Smooth muscle cell (in vitro differentiated cells): ENCODE measurements at regions not wholly inside any gene's neighbourhood (a gene's known extent, or its start where the extent isn't known, plus 50 kb on each side); places are given as distances from the start of the nearest gene placed in this dataset.

Experiments
- DNase-seq: peaks from one replicate; lab custom pipeline; 2025; ENCODE audit not compliant: unreplicated experiment; lab: John Stamatoyannopoulos, UW
- H2AFZ ChIP-seq: fragments of 200-600 bp; sonication (generic); 2 replicates; pipeline ENCODE4 v1.6.0; 2016; ENCODE audit warnings: antibody characterized with exemption, low read depth, mild to moderate bottlenecking
- H3F3A ChIP-seq: fragments of 200-600 bp; sonication (generic); 2 replicates; pipeline ENCODE4 v1.6.0; 2017; ENCODE audit warnings: antibody characterized with exemption, low read depth
- H3K27ac ChIP-seq: fragments of 200-600 bp; sonication (generic); 2 replicates; pipeline ENCODE4 v1.5.1; 2016; ENCODE audit warnings: low read depth, mild to moderate bottlenecking
- H3K27me3 ChIP-seq: fragments of 200-600 bp; sonication (generic); 2 replicates; pipeline ENCODE4 v1.6.1; 2016; ENCODE audit warnings: low read depth, mild to moderate bottlenecking
- H3K36me3 ChIP-seq: fragments of 200-600 bp; sonication (generic); 2 replicates; pipeline ENCODE4 v1.5.1; 2016; ENCODE audit warnings: low read depth
- H3K4me1 ChIP-seq: fragments of 200-600 bp; sonication (generic); 2 replicates; pipeline ENCODE4 v1.5.1; 2016; ENCODE audit warnings: low read depth
- H3K4me2 ChIP-seq: fragments of 200-600 bp; sonication (generic); 2 replicates; pipeline ENCODE4 v1.6.0; 2016; ENCODE audit warnings: mild to moderate bottlenecking
- H3K4me3 ChIP-seq: fragments of 200-600 bp; sonication (generic); 2 replicates; pipeline ENCODE4 v1.5.1; 2016; ENCODE audit warnings: mild to moderate bottlenecking
- H3K79me2 ChIP-seq: fragments of 200-600 bp; sonication (generic); 2 replicates; pipeline ENCODE4 v1.6.0; 2016; ENCODE audit warnings: low read depth, mild to moderate bottlenecking
- H3K9ac ChIP-seq: fragments of 200-600 bp; sonication (generic); 2 replicates; pipeline ENCODE4 v1.6.0; 2016; ENCODE audit warnings: low read depth
- H3K9me3 ChIP-seq: fragments of 200-600 bp; sonication (generic); replicated peaks from 2 replicates; pipeline ENCODE4 v1.5.1; 2016; ENCODE audit warnings: low read depth
- H4K20me1 ChIP-seq: fragments of 200-600 bp; sonication (generic); 2 replicates; pipeline ENCODE4 v1.6.0; 2016; ENCODE audit warnings: low read depth
- CTCF ChIP-seq: fragments of 200-600 bp; sonication (generic); IDR thresholded peaks from 2 replicates; pipeline ENCODE4 v1.5.1; 2017; ENCODE audit warnings: borderline replicate concordance, mild to moderate bottlenecking, antibody characterized with exemption; ENCODE audit not compliant: insufficient read depth, poor library complexity, severe bottlenecking
- WGBS: methylation state at CpG from one replicate; pipeline ENCODE4 v1.1.7; 2016; ENCODE audit warnings: low lambda C conversion rate; 5-methylcytosine and 5-hydroxymethylcytosine counted together

DNA sequence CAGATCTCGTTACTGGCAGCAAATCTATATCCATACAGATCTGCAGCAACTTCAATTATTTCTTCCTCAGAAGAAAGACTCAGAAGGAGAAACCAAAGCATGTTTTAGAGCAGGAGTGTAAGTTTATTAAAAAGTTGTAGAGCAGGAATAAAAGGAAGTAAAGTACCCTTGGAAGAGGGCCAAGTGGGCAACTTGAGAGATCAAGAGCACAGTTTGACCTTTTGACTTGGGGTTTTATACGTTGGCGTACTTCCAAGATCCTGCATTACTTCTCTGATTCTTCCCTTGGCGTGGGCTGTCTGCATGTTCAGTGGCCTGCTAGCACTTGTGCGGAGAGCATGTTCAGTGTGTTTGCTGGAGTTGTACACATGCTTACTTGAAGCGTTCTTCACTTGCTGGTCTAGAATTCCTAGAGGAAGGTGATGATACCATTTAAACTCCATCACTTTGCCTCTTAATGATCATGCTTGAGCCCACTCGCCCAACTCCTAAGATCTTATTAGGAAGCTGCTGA lies 1114.7 kb upstream of the PABPC4L start:
- H4K20me1 ChIP-seq, result no peaks in the 10 kb centered on the region
- H3K4me3 ChIP-seq, result no peak overlapping the region
- no peaks in the 10 kb centered on the region for H3K36me3 ChIP-seq
- no peak overlapping the region for H2AFZ ChIP-seq
- no peak overlapping the region for H3K27ac ChIP-seq
- DNase-seq, result no peak
- H3K4me2 ChIP-seq, result no peak overlapping the region
- no peaks in the 10 kb centered on the region for H3K27me3 ChIP-seq
- no peaks in the 10 kb centered on the region for H3F3A ChIP-seq
- no peaks in the 10 kb centered on the region for H3K79me2 ChIP-seq
- TF ChIP-seq CTCF, result no peak
- no peak overlapping the region for H3K9ac ChIP-seq
- H3K4me1 ChIP-seq, result no peaks in the 10 kb centered on the region
- 97% methylated on average over 7 of the region's 7 CpGs for WGBS
- H3K9me3 ChIP-seq, result no peaks in the 10 kb centered on the region

DNA sequence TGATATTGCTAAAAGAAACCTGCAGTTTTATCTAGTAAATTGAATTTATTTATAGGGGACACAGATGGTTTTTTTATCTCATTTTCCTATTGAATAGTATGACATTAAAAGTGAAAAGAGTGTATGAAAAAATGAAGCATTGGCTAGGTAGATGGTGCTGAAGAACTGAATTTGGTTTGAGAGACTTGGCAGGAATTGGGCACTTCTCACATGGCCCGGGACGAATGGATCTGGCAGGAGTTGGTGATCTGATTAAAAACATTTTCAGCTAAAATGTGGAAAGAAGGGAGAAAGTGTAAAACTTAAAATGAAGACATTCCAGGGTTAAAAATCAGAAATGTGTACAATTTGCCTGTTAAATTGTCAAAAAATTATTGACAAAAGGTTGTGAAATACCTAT lies 1088.5 kb upstream of the PABPC4L start:
- TF ChIP-seq CTCF, result no peak
- no peaks in the 10 kb centered on the region for H4K20me1 ChIP-seq
- no peak for DNase-seq
- H2AFZ ChIP-seq, result no peak overlapping the region
- no peaks in the 10 kb centered on the region for H3K36me3 ChIP-seq
- no peak overlapping the region for H3K4me3 ChIP-seq
- WGBS, result 98% methylated on average over 2 of the region's 2 CpGs
- H3K27ac ChIP-seq, result no peak overlapping the region
- H3K4me2 ChIP-seq, result no peak overlapping the region
- no peaks in the 10 kb centered on the region for H3K27me3 ChIP-seq
- H3F3A ChIP-seq, result no peaks in the 10 kb centered on the region
- H3K4me1 ChIP-seq, result no peaks in the 10 kb centered on the region
- no peak overlapping the region for H3K9ac ChIP-seq
- H3K79me2 ChIP-seq, result no peaks in the 10 kb centered on the region
- H3K9me3 ChIP-seq, result no peaks in the 10 kb centered on the region

DNA sequence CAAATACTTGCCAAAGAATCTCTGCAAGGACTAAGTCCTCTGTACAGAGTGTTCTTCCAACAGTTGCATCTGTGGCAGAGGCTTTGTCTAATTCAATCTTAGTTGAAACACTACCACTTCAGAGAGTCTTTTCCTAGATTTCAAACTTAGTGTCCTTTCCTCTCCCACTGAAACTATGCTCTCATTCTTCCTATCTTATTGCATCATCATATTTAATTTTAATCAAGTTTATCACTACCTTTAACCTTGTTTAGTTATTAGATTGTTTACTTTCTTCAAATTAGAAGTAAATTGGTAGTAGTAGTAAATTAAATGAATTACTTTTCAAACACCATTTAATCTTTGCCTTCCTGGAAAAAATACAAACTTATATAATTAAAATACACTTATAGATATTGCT lies 1082.3 kb upstream of the PABPC4L start:
- no peak overlapping the region for H3K27ac ChIP-seq
- TF ChIP-seq CTCF, result no peak
- no peaks in the 10 kb centered on the region for H3K27me3 ChIP-seq
- DNase-seq, result no peak
- no peaks in the 10 kb centered on the region for H3K36me3 ChIP-seq
- H3K79me2 ChIP-seq, result no peaks in the 10 kb centered on the region
- H3K4me2 ChIP-seq, result no peak overlapping the region
- H3F3A ChIP-seq, result no peaks in the 10 kb centered on the region
- H3K4me3 ChIP-seq, result no peak overlapping the region
- no peaks in the 10 kb centered on the region for H3K4me1 ChIP-seq
- H4K20me1 ChIP-seq, result no peaks in the 10 kb centered on the region
- H3K9ac ChIP-seq, result no peak overlapping the region
- no peaks in the 10 kb centered on the region for H3K9me3 ChIP-seq
- no peak overlapping the region for H2AFZ ChIP-seq

- Histone ChIP-seq H3K4me2 (no peak overlapping the region), H4K20me1 (no peaks in the 10 kb centered on the region), H3K27me3 (no peaks in the 10 kb centered on the region), H3K9ac (no peak overlapping the region), H3K4me1 (no peaks in the 10 kb centered on the region), H2AFZ (no peak overlapping the region), H3F3A (no peaks in the 10 kb centered on the region), H3K27ac (no peak overlapping the region), H3K36me3 (no peaks in the 10 kb centered on the region), H3K9me3 (no peaks in the 10 kb centered on the region), H3K4me3 (no peak overlapping the region), H3K79me2 (no peaks in the 10 kb centered on the region)
- 100% methylated on average over 1 of the region's 1 CpG for WGBS
- no peak for DNase-seq
- TF ChIP-seq CTCF, result no peak
Measured at GRCh38 chr4:135282676-135283075, 1081.1 kb upstream of the PABPC4L start.
